GM20431 (cell line): ENCODE measurements at regions not wholly inside any gene's neighbourhood (a gene's known extent, or its start where the extent isn't known, plus 50 kb on each side); places are given as distances from the start of the nearest gene placed in this dataset.
"Not testable (repeated sequence)": the region's sequence is repeated elsewhere in the genome, so short reads cannot be mapped to it uniquely, and the experiment has no call there.

ENCODE experiments used
- in situ Hi-C: fragments of 300-500 bp; cut with MseI, MboI; formaldehyde crosslinking; loops from one replicate; pipeline ENCODE4 v1.15.0; 2020; ENCODE audit warnings: low sequenced_read_pairs; ENCODE audit not compliant: unreplicated experiment

DNA sequence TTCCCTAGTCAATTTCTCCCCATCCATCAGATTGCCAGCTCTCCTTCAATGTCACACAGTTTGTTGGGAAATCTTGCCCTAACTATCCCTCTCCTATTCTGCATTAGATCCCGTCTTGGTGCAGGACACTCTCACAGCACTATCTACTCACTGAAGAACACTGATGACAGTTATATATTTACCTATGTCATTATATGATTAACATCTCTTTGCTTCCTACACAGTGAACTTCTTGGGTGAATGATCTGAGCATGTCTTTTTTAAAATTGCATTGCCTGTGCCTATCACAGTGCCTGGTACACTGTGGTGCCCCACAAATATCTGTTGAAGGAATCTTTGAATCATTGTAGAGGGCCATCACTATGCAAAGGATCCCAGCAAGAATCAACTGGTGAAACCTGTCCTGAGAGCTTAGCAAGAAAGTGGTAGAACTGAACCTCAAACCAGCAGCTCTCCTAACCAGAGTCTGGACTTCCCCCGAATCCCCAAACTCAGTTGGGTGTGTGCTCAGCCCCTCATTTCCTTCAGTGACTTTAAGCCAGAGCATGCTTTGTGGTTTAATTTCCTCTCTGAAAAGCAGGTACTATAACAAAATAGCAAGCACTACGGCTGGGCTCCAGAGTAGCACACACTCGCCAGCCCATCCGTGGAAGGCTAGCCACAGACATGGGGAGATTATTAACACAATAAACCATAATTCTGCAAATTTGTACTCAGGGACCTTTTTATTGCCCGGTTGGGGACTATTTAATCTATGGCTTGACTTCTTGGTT, 680.7 kb upstream of the SALL1 start:
- in situ Hi-C loops = no loop called here

DNA sequence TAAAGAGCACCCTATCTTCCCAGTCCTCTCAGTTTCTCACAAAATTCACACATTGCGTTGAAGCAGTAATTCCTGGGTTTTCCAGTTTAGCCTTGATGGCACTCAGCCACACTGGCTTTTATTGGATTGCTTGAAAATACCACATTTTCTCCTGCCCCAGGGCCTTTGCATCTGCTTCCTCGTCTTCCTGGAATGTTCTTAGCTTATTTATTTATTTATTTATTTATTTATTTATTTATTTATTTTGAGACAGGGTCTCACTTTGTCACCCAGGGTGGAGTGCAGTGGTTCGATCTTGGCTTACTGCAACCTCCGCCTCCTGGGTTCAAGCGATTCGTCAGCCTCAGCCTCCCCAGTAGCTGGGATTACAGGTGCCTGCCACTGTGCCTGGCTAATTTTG, 680.0 kb upstream of the SALL1 start:
- in situ Hi-C loops = not testable (repeated sequence)

DNA sequence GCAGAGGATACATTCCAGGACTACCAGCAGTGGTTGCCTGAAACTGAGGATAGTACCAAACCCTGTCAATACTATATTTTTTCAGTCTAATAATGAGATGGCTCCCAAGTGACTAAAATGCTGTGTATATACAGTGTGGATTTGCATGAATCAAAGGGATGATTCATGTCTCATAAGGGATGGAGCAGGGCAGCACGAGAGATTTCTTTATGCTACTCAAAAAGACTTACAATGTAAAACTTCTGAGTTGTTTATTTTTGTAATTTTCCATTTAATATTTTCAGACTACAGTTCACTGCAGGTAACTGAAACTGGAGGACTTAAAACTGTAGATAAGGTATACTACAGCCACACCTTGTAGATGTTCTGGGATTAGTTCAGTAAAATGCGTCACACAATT, 674.7 kb upstream of the SALL1 start:
- in situ Hi-C loops = no loop called here

GRCh38 chr16:51822471-51822870, 671.4 kb upstream of the SALL1 start:
- in situ Hi-C loops = no loop called here

GRCh38 chr16:51821527-51821926, 670.5 kb upstream of the SALL1 start:
- in situ Hi-C loops = no loop called here

DNA sequence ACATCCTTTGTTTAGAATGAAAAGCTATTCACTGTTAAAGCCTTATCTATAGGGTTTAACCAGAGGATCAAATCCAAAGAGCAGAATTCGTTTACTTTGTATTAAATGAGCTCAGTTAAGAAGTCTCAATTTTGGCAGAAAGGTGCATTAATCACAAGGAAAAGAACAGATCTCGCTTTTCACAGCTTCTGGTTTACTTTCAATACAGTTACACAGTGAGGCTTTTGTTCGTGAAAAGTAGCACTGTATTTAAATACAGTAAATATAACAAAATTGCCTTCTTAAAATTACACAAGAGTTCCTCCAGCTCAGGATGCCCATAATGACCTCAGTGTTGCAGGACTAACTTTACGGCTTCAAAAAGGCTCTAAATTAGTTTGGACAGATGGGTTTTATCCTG, 669.1 kb upstream of the SALL1 start:
- in situ Hi-C loops = no loop called here

DNA sequence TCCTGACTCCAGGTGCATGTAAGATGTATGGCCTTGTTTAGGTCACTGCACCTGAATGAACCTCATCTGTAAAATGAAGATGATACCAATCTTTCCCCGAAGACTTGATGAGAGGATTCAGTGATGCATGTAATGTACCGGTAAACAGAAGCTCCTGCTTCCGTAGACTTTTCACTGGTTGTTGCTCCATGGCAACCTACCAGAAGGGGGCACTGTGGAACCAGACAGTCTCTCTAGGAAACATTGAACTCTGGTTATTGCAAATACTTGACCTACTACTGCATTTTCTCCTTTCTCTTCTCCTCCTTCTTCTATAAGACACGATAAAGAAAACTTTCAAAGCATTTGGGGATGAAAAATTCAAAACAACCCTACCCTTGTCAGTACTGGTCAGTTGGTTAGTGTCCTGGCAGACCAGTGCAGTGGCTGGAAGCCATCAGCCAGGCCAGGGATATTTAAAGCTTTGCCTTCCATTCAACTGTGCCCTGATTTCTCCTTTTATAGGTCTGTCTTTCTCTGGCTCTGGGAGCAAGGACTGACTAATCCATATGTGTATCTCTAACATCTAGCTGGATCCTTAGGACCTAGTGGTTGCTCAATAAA, 667.4 kb upstream of the SALL1 start:
- in situ Hi-C loops = no loop called here

GRCh38 chr16:51816929-51817328, 665.9 kb upstream of the SALL1 start:
- in situ Hi-C loops = no loop called here

DNA sequence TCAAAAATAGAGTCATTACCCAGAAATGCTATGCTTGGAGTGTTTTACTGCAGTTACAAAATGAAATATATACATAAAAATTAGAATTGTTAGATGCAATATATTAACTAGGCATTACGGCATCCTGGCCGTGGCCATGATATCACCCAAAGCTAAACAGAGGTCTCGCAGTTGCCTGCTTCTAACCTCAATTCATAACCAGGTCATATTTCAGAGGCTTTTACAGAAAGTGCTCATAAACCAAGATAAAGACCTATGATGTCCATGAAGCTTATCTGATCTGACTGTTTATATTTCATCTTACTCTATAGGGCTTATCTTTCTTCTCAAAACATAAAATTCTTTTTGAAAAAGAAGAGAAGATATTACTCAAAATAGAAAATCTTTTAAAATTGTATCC, 664.5 kb upstream of the SALL1 start:
- in situ Hi-C loops = no loop called here

GRCh38 chr16:51814617-51815016, 663.5 kb upstream of the SALL1 start:
- in situ Hi-C loops = no loop called here

- in situ Hi-C loops = no loop called here
Measured at GRCh38 chr16:51813609-51814008, 662.5 kb upstream of the SALL1 start.

- in situ Hi-C loops = no loop called here
Measured at GRCh38 chr16:51812945-51813344, 661.9 kb upstream of the SALL1 start.

DNA sequence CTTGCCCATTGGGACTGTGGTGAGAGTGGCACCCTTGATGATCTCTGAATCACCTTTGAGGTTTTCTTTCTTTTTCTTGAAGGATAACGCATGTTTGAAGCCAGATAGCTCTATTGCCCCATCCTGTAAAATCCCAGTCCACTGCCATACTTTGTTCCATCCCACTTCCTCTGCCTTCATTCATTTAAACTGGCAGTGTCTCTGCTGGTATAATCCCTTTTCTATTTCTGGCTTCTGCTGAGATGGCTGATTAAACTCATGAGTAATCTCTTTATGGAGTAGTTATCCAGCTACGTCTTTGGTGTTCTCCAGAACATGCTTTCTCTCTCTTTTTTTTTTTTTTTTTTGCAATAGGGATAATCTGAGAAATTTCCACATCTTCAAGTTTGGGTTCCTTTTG, 656.5 kb upstream of the SALL1 start:
- in situ Hi-C loops = no loop called here

DNA sequence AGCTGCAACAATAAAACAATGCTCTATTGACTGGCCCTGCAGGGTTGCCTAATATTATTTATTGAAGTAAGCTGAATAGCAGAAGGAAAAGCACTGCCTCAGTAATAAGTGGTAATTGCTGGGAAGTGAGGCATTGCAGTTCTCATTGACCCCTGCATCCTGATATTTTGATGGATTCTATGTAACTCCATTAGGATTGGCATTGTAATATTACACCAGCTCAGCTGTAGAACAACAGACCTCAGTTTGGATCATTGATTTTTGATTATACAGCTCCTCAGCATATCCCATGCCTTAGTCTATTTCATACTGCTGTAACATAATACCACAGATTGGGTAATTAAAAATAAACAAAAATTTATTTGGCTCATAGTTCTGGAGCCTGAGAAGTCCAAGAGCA, 650.6 kb upstream of the SALL1 start:
- in situ Hi-C loops = no loop called here

- in situ Hi-C loops = no loop called here
Measured at GRCh38 chr16:51797669-51798259, 646.7 kb upstream of the SALL1 start.

- in situ Hi-C loops = no loop called here
Measured at GRCh38 chr16:51779240-51779639, 628.2 kb upstream of the SALL1 start.

DNA sequence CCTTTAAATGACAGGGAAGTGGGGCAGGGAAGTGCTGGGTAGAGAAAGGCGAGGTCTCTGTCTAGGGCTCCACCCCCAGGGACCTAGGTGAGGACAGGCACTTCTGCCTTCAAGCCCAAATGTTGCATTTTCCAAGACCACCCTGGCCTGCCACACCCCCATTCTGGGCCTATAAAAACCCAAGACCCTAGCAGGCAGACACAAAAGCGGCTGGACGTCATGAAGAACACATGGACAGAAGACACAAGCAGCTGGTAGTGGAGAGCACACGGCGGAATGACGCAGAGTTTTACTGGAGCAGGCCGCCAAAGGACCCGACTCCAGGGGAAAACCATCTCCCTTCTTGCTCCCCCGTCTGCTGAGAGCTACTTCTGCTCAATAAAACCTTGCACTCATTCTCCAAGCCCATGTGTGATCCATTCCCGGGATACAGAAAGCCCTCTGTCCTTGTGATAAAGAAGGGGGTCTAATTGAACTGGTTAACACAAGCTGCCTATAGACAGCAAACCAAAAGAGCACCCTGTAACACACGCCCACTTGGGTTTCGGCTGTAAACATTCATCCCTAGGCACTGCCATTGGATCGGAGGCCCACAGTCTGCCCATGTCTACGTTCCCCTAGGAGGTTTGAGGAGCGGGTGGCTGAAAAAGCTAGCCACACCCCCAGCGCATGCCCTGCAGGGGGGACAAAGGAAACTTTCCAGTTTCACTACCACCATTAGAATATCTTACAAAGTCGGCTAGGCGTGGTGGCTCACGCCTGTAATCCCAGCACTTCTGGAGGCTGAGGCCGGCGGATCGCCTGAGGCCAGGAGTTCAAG, 622.2 kb upstream of the SALL1 start:
- in situ Hi-C loops = no loop called here

DNA sequence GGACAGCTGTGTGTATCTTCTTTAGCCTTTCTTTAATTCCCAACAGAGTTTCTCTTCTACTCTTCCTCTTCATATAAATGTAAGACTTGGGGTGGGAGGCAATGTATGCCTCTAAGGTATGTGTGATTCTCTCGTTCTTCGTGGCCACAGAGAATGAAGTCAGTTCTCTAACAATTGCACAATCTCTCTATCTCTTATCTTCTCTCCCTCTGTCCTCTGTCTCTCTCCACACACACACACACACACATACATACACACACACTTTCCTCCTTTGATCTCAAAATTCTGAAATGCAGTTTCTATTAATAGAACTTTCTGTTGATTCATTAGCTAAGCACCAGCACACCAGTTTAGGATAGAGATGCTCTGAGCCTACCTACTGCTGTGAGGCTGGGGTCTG, 615.7 kb upstream of the SALL1 start:
- in situ Hi-C loops = no loop called here

DNA sequence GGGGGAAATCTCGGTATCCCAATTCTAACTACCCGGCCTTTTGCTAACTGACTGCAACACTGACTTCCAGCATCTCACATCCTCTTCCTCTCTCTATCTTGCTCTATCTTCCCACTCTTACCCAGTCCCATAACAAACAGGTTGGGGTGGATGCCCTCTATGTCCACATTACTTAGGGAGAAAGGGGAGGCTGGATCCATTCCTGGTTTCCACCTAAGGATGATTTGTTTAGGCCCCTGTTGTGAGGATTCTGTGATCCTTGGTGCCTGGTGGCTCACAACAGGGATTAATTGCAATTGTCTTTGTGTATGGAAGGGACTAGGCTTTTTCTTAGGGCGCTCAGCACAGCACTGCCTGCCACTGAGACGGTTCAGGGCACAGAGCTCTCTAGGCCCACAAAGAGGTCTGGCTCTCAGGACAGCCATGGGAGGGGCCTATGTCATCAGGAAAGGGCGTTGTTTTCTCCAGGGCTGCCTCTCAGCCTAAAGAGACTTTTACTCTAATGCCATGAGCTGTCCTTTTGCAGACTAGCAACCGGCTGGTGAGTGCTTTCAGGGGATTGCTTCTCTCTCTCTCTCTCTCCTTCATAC, 612.1 kb upstream of the SALL1 start:
- in situ Hi-C loops = no loop called here
